HEK293T (cell line): ENCODE measurements at regions not wholly inside any gene's neighbourhood (a gene's known extent, or its start where the extent isn't known, plus 50 kb on each side); places are given as distances from the start of the nearest gene placed in this dataset.

Experiments
- ARNT ChIP-seq: fragments of 450-650 bp; IDR thresholded peaks from 2 replicates; pipeline ENCODE4 v1.6.1; 2017; ENCODE audit warnings: mild to moderate bottlenecking
- BHLHE40 ChIP-seq: fragments of 450-650 bp; IDR thresholded peaks from 2 replicates; pipeline ENCODE4 v1.6.1; 2016; ENCODE audit warnings: mild to moderate bottlenecking, moderate library complexity, borderline replicate concordance
- CTBP1 ChIP-seq: fragments of 450-650 bp; IDR thresholded peaks from 2 replicates; pipeline ENCODE4 v1.6.1; 2016; ENCODE audit warnings: borderline replicate concordance
- ELF4 ChIP-seq: fragments of 450-650 bp; IDR thresholded peaks from 2 replicates; pipeline ENCODE4 v1.6.1; 2017; ENCODE audit warnings: antibody characterized with exemption
- FOXK2 ChIP-seq: fragments of 450-650 bp; IDR thresholded peaks from 2 replicates; pipeline ENCODE4 v1.6.1; 2016; ENCODE audit warnings: mild to moderate bottlenecking
- FOXM1 ChIP-seq: fragments of 450-650 bp; IDR thresholded peaks from 2 replicates; pipeline ENCODE4 v1.6.1; 2017; ENCODE audit warnings: mild to moderate bottlenecking, borderline replicate concordance
- L3MBTL2 ChIP-seq: fragments of 450-650 bp; conservative IDR thresholded peaks from 2 replicates; pipeline ENCODE4 v1.6.1; 2016; ENCODE audit warnings: mild to moderate bottlenecking
- LEF1 ChIP-seq: fragments of 450-650 bp; IDR thresholded peaks from 2 replicates; pipeline ENCODE4 v1.6.1; 2017; ENCODE audit warnings: mild to moderate bottlenecking, borderline replicate concordance
- NFRKB ChIP-seq: fragments of 450-650 bp; IDR thresholded peaks from 2 replicates; pipeline ENCODE4 v1.6.1; 2016; ENCODE audit warnings: mild to moderate bottlenecking, moderate library complexity
- PKNOX1 ChIP-seq: fragments of 450-650 bp; IDR thresholded peaks from 2 replicates; pipeline ENCODE4 v1.6.1; 2016
- SP1 ChIP-seq: fragments of 450-650 bp; IDR thresholded peaks from 2 replicates; pipeline ENCODE4 v1.6.1; 2017
- SUZ12 ChIP-seq: fragments of 450-650 bp; IDR thresholded peaks from 2 replicates; pipeline ENCODE4 v1.6.1; 2016; ENCODE audit warnings: mild to moderate bottlenecking
- TARDBP ChIP-seq: fragments of 450-650 bp; IDR thresholded peaks from 2 replicates; pipeline ENCODE4 v1.6.1; 2016
- ZNF384 ChIP-seq: fragments of 450-650 bp; IDR thresholded peaks from 2 replicates; pipeline ENCODE4 v1.6.1; 2016

- no peak for TF ChIP-seq SP1
- TF ChIP-seq SUZ12 = no peak
- TF ChIP-seq ARNT = no peak
- no peak for TF ChIP-seq FOXM1
- TF ChIP-seq LEF1 = no peak
- TF ChIP-seq CTBP1 = no peak
- TF ChIP-seq ELF4 = no peak
- TF ChIP-seq BHLHE40 = no peak
- TF ChIP-seq TARDBP = no peak
- TF ChIP-seq PKNOX1 = no peak
- TF ChIP-seq NFRKB = no peak
- no peak for TF ChIP-seq FOXK2
- TF ChIP-seq ZNF384 = no peak
- no peak for TF ChIP-seq L3MBTL2
Observed at GRCh38 chr5:82332886-82333615, 54.9 kb upstream of the RPS23 start.
